ENCODE measurements at regions not wholly inside any gene's neighbourhood (a gene's known extent, or its start where the extent isn't known, plus 50 kb on each side); places are given as distances from the start of the nearest gene placed in this dataset.

DNA sequence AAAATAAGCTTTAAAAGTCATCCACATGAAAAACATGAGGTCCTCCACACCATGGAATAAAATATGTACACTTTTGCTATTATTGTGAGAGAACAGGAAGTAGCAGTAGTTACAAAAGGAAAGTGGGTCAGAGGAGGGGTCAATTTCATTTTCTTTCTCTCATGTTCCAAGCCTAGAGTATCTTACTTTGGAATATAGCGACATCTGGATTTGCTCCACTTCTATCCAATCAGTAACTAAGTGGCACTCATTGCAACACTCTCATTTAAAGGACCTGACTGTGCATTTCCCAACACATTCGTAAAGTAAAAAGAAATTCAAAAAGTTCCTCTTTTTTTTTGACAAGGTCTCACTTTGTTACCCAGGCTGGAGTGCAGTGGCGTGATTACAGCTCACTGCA, 637.3 kb downstream of the TUSC7 start:
- Histone ChIP-seq H3K4me1 (ENCODE audit: insufficient read depth, low read length) (peaks cover 3% of the 10 kb centered on the region; the same call in 1 of the 2 replicates), H3K27ac (ENCODE audit: low read length) (no peak overlapping the region), H3K9me3 (ENCODE audit: insufficient read depth, low read depth, low read length) (no peaks in the 10 kb centered on the region), H3K27me3 (ENCODE audit: insufficient read depth, low read length) (no peaks in the 10 kb centered on the region), H3K36me3 (ENCODE audit: insufficient read depth, low read depth, low read length) (no peaks in the 10 kb centered on the region), H3K9ac (ENCODE audit: low read depth, low read length) (no peak overlapping the region), H3K4me3 (ENCODE audit: low read length) (no peak overlapping the region)

DNA sequence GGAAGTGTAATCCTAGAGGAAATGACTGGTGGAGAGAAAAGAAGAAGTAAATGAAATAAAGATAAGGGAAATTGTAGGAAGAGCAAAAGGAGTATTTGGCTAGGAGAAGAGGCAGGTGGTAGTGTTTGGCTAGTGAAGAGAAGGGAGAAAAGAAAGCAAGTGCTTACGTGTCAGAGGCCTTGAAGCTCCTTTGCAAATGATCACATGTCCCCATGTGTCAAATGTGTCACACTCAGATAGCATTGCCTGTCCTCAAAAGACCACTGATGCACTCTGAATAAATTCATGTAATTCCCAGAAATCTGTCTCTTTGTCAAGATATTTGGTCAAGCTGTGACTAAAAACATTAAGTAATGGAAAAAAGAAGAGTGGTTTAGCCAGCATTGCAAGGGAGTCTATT, 639.3 kb downstream of the TUSC7 start:
- Histone ChIP-seq H3K27me3 (ENCODE audit: insufficient read depth, low read length) (no peaks in the 10 kb centered on the region), H3K27ac (ENCODE audit: low read length) (no peak overlapping the region)

DNA sequence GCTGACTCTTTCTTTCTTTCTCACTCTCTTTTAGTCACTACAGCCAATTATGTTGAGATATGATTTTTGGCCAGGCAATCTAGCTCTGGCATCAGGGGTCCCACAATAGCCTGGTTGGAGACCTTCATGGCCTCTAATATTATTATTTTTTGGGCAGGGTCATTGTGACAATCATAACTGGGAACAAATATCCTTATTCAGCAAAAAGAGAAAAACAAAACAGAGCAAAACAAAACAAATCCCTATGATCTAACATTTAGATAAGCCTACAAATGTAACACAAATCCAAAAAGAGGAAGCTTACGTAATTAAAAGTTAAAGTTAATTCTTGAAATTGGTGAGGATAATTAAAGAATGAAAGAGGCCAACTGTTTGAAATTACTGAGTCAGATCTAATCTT, 640.0 kb downstream of the TUSC7 start:
- Histone ChIP-seq H3K9me3 (ENCODE audit: insufficient read depth, low read depth, low read length) (no peaks in the 10 kb centered on the region), H3K4me1 (ENCODE audit: insufficient read depth, low read length) (no peaks in the 10 kb centered on the region), H3K27me3 (ENCODE audit: insufficient read depth, low read length) (no peaks in the 10 kb centered on the region), H3K36me3 (ENCODE audit: insufficient read depth, low read depth, low read length) (no peaks in the 10 kb centered on the region), H3K9ac (ENCODE audit: low read depth, low read length) (no peak overlapping the region), H3K4me3 (ENCODE audit: low read length) (no peak overlapping the region), H3K27ac (ENCODE audit: low read length) (no peak overlapping the region)

More for the DNA sequence above, 639.3 kb downstream of the TUSC7 start:
- no peaks in the 10 kb centered on the region for H3K36me3 ChIP-seq (ENCODE audit: insufficient read depth, low read depth, low read length)
- no peak overlapping the region for H3K4me3 ChIP-seq (ENCODE audit: low read length)
- H3K9me3 ChIP-seq (ENCODE audit: insufficient read depth, low read depth, low read length): no peaks in the 10 kb centered on the region
- H3K9ac ChIP-seq (ENCODE audit: low read depth, low read length): no peak overlapping the region
- H3K4me1 ChIP-seq (ENCODE audit: insufficient read depth, low read length): no peaks in the 10 kb centered on the region

- Histone ChIP-seq H3K4me3 (ENCODE audit: low read length) (no peak overlapping the region), H3K4me1 (ENCODE audit: insufficient read depth, low read length) (no peaks in the 10 kb centered on the region), H3K36me3 (ENCODE audit: insufficient read depth, low read depth, low read length) (no peaks in the 10 kb centered on the region), H3K9me3 (ENCODE audit: insufficient read depth, low read depth, low read length) (no peaks in the 10 kb centered on the region), H3K27me3 (ENCODE audit: insufficient read depth, low read length) (no peaks in the 10 kb centered on the region), H3K27ac (ENCODE audit: low read length) (no peak overlapping the region), H3K9ac (ENCODE audit: low read depth, low read length) (no peak overlapping the region)
These were observed 640.8 kb downstream of the TUSC7 start for GRCh38 chr3:117350371-117350770.

DNA sequence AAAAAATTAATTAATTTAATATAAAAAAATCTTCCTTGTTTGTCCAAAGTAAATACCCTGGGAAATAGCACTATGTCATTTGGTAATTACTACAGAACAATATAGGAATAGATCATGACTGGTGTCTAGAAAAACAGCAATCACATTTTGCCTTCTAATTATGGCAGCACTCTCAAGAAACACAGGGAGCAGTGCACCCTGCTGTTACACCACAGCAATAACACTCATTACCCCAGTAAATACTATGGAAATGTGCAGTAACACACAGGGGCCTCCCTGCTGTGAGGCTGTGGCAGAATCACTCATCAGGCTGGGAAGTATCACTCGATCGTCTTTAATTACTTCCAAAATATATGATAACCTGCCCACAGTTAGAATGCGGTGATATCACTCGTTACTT, 646.0 kb downstream of the TUSC7 start:
- Histone ChIP-seq H3K27ac (ENCODE audit: low read length) (no peak overlapping the region), H3K9me3 (ENCODE audit: insufficient read depth, low read depth, low read length) (no peaks in the 10 kb centered on the region), H3K4me3 (ENCODE audit: low read length) (peak overlapping the region; percentile 52; the same call in 1 of the 2 replicates), H3K36me3 (ENCODE audit: insufficient read depth, low read depth, low read length) (no peaks in the 10 kb centered on the region), H3K27me3 (ENCODE audit: insufficient read depth, low read length) (no peaks in the 10 kb centered on the region), H3K4me1 (ENCODE audit: insufficient read depth, low read length) (peaks cover 17% of the 10 kb centered on the region; the same call in 1 of the 2 replicates), H3K9ac (ENCODE audit: low read depth, low read length) (no peak overlapping the region)

DNA sequence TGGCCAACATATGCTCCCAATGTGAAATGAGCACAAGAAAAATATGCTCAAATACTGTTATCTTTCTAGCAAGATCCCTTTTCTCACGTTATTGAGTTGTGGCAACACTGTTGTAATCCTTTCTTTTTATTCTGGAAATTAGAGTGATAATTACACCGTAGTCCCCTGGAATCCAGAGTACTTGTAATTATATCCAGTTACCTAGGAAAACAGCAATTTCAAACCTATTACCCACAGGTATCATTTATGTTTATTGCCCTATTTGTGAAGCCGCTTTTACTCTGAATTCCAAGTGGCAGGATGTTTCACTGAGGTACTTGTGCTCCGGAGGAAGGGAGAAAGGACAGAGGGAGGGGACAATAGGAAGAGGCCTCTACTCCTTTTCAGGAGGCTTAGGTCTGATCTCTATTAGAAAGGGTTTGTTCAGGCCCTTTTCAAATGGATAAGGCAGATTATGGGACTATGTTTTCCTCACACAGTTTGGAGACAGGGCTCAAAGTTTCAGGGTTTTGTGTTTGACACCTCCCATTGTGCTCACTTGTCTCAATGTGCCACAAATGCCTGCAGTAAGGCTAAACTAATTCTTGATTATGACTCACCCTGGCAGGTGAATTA, 646.6 kb downstream of the TUSC7 start:
- no peak overlapping the region for H3K27ac ChIP-seq (ENCODE audit: low read length)

DNA sequence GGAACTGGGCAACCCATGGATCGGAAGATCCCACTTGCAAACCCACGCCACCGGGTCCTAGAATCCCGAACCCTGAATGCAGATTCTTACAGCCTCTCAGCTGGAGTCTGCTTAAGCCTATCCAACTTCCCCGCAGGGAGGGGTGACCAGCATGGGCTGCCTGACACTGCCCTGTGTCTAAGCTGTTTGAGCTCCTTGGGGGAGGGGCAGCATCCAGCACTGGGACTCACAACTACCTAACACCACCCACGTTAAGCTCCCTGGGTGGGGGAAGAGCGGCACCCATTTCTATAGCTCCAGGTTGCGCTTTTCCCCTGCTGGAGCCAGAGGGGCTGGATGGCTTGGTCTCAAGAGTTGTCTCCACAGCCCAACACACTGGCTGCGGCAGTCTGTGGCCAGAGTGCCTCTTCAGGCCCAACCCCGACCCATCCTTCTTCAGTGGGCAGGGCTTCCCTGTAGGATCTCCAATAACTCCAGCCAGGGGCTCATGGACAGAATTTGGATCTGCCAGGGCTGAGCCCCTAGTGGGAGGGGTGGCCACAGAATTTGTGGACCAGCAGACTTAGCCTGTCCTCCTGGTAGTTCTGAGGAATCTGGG, 649.2 kb downstream of the TUSC7 start:
- Histone ChIP-seq H3K9ac (ENCODE audit: low read depth, low read length) (no peak overlapping the region), H3K36me3 (ENCODE audit: insufficient read depth, low read depth, low read length) (no peaks in the 10 kb centered on the region), H3K27ac (ENCODE audit: low read length) (no peak overlapping the region), H3K4me3 (ENCODE audit: low read length) (no peak overlapping the region), H3K4me1 (ENCODE audit: insufficient read depth, low read length) (peaks cover 17% of the 10 kb centered on the region; the same call in 1 of the 2 replicates), H3K9me3 (ENCODE audit: insufficient read depth, low read depth, low read length) (no peaks in the 10 kb centered on the region; the same call in 1 of the 2 replicates), H3K27me3 (ENCODE audit: insufficient read depth, low read length) (no peaks in the 10 kb centered on the region)

More for the DNA sequence above, 646.6 kb downstream of the TUSC7 start:
- Histone ChIP-seq H3K9ac (ENCODE audit: low read depth, low read length) (peak overlapping the region; percentile 24; the same call in 1 of the 2 replicates), H3K9me3 (ENCODE audit: insufficient read depth, low read depth, low read length) (no peaks in the 10 kb centered on the region), H3K27me3 (ENCODE audit: insufficient read depth, low read length) (no peaks in the 10 kb centered on the region), H3K4me3 (ENCODE audit: low read length) (peak overlapping the region; percentile 52; the same call in 1 of the 2 replicates), H3K36me3 (ENCODE audit: insufficient read depth, low read depth, low read length) (no peaks in the 10 kb centered on the region), H3K4me1 (ENCODE audit: insufficient read depth, low read length) (peaks cover 17% of the 10 kb centered on the region; the same call in 1 of the 2 replicates)

GRCh38 chr3:117366574-117366973, 657.0 kb downstream of the TUSC7 start:
- Histone ChIP-seq H3K9me3 (ENCODE audit: insufficient read depth, low read depth, low read length) (no peaks in the 10 kb centered on the region; the same call in 1 of the 2 replicates), H3K27ac (ENCODE audit: low read length) (no peak overlapping the region), H3K9ac (ENCODE audit: low read depth, low read length) (no peak overlapping the region), H3K27me3 (ENCODE audit: insufficient read depth, low read length) (no peaks in the 10 kb centered on the region), H3K4me3 (ENCODE audit: low read length) (no peak overlapping the region), H3K4me1 (ENCODE audit: insufficient read depth, low read length) (no peaks in the 10 kb centered on the region; the same call in 1 of the 2 replicates), H3K36me3 (ENCODE audit: insufficient read depth, low read depth, low read length) (no peaks in the 10 kb centered on the region)

GRCh38 chr3:117367861-117368260, 658.3 kb downstream of the TUSC7 start:
- Histone ChIP-seq H3K27me3 (ENCODE audit: insufficient read depth, low read length) (no peaks in the 10 kb centered on the region), H3K36me3 (ENCODE audit: insufficient read depth, low read depth, low read length) (no peaks in the 10 kb centered on the region), H3K9me3 (ENCODE audit: insufficient read depth, low read depth, low read length) (no peaks in the 10 kb centered on the region; the same call in 1 of the 2 replicates), H3K4me3 (ENCODE audit: low read length) (no peak overlapping the region), H3K27ac (ENCODE audit: low read length) (no peak overlapping the region), H3K9ac (ENCODE audit: low read depth, low read length) (no peak overlapping the region), H3K4me1 (ENCODE audit: insufficient read depth, low read length) (no peaks in the 10 kb centered on the region; the same call in 1 of the 2 replicates)

GRCh38 chr3:117380631-117381030, 671.1 kb downstream of the TUSC7 start:
- no peak overlapping the region for H3K9ac ChIP-seq (ENCODE audit: low read depth, low read length)
- peaks cover 2% of the 10 kb centered on the region; the same call in 1 of the 2 replicates for H3K9me3 ChIP-seq (ENCODE audit: insufficient read depth, low read depth, low read length)
- no peak overlapping the region for H3K4me3 ChIP-seq (ENCODE audit: low read length)
- H3K36me3 ChIP-seq (ENCODE audit: insufficient read depth, low read depth, low read length): no peaks in the 10 kb centered on the region
- no peak overlapping the region for H3K27ac ChIP-seq (ENCODE audit: low read length)
- H3K27me3 ChIP-seq (ENCODE audit: insufficient read depth, low read length): no peaks in the 10 kb centered on the region
- H3K4me1 ChIP-seq (ENCODE audit: insufficient read depth, low read length): no peaks in the 10 kb centered on the region

DNA sequence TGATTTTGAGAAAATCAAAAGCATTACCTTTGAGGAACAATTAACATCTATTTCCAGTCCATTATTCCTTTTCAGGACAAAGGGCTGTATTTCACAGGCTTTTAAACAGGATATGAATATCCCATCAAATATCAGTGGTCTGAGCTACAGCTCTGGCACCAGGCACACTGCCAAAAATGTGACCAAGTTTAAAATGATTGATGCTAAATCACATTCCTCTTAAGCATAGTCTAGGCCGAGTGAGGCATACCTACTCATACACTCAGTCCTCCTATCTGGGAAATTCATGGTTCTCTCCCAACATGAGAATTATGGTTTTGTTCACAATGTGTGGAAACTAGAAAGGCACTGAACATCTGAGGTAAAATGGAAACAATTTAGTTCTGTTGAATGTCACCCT, 683.5 kb downstream of the TUSC7 start:
- H3K9ac ChIP-seq (ENCODE audit: low read depth, low read length): no peak overlapping the region
- H3K9me3 ChIP-seq (ENCODE audit: insufficient read depth, low read depth, low read length): no peaks in the 10 kb centered on the region
- no peak overlapping the region for H3K4me3 ChIP-seq (ENCODE audit: low read length)
- no peaks in the 10 kb centered on the region for H3K36me3 ChIP-seq (ENCODE audit: insufficient read depth, low read depth, low read length)
- H3K27me3 ChIP-seq (ENCODE audit: insufficient read depth, low read length): peaks cover 25% of the 10 kb centered on the region
- H3K4me1 ChIP-seq (ENCODE audit: insufficient read depth, low read length): peaks cover 15% of the 10 kb centered on the region; the same call in 1 of the 2 replicates
- no peak overlapping the region for H3K27ac ChIP-seq (ENCODE audit: low read length)

All from iPS-20b (cell line).